HS-27A (cell line): ENCODE measurements at regions not wholly inside any gene's neighbourhood (a gene's known extent, or its start where the extent isn't known, plus 50 kb on each side); places are given as distances from the start of the nearest gene placed in this dataset.

Experiments
- DNase-seq: peaks from one replicate; pipeline ENCODE4 v3.0.0-alpha.2; 2012; ENCODE audit warnings: low read depth, missing footprints

DNA sequence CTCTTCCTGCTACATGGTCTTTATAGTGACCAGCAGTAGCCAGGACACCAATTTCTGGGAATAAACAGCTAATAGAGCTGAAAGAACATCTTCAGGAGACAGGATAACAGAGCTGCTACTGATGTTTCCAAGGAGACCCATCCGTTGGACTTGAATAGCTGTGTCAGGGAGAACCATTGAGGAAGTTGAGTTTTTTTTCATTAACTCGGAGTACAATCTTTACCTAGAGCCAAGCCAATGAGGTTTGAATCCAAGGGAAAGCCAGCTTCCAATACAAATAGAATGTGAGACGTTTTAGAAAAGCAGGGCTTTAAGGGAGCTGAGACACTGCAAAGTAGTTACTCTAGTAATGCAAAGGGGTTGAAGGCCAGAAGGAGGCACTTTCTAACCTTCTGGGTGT is 136.1 kb upstream of the FRMD6 start:
- no peak for DNase-seq

DNA sequence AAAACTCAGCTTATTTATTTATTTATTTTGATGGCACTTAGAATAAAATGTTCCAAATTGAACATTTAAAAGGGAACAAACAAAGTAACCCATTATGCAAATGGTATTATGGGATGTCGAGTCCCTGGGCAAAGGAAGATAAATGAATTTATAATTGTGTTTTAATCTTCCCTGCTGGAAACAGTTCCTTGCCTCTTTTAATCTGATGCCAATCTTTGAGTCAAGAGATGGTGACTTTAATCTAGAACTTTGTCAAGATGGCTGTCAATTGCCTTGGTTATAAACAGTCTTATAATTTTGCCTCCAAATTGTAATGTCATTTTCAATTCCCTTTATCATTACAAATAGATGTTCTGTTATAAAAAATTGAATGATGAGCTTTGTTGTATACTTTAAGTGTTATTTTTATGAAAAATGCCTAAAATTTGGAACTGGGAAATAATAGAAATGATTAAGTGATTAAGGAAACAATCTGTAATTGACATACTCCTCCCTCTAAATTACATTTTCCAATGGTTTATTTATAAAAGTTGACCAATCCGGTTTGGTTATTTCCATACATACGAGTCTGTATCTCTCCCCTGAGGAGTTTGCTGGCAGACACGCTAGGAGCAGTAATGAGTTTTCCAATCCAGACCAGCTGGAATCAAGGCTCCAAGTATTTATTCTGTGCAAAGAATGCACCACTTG is 134.9 kb upstream of the FRMD6 start:
- no peak for DNase-seq

DNA sequence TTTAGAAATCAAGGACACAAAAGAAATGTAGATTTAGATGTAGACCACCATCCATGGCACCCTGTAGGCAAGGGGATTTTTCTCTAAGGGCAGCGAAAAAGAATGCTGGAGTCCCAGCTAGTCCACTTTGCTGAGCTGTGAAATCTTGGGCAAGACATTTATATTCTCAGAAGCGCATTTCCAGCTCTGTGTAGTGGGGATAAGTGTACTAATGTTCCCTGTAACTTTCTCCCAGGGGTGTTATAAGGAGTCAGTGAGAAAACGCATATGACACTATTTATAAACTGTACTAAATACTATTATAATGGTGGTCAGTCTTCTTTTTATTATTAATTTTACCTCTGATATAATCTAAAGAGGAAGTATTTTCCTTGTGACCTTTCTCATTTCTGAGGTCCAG is 133.4 kb upstream of the FRMD6 start:
- DNase-seq: no peak

DNA sequence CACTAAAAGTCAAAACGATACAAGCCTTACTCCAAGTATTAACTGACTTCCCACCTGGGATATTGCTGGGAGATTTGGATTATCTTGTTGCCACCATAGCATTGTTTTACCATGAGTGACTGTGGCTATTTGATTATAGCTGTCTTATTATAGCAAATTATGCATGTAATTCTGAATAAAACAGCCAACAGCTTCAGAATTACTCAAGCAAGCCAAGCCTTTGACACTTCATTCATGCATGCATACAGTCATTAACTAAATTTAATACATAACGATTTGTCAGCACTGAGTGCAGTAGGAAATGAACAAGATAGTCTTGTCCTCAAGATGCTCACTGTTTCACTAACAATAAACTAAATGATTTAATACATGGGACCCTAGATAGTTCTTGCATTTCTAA is 133.0 kb upstream of the FRMD6 start:
- no peak for DNase-seq

DNA sequence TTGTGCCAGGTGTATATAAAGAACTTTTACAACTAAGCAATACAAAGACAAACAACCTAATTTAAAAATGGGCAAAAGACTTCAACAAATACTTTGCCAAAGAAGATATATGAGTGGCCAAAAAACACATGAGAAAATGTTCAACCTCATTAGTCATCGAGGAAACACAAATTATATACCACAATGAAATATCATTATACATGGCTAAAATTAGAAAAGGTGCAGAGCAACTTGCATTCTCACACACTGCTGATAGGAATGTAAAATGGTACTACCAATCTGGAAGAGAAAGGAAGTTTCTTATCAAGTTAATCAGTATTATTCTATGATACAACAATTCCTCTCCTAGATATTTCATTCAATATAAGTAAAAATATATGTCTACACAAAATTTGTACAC is 131.6 kb upstream of the FRMD6 start:
- DNase-seq: no peak

DNA sequence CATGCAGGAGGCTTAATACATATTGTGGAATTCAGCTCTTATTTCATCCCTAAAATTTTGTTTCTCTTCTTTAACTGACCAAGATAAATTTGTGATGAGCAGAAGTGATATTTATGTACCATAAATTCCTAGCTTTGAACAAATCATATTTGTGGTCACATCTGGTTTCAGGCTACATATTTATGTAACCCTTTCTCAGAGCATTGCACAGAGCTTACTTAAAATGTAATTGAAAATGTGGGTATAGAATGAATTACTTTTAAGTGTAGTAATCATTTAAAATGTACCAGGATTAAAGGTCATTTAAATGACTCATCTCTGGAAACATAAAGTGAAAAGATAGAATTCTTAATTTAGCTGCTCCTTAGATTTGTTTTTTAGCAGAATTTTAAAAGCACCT is 129.9 kb upstream of the FRMD6 start:
- peak; percentile 65 for DNase-seq

DNA sequence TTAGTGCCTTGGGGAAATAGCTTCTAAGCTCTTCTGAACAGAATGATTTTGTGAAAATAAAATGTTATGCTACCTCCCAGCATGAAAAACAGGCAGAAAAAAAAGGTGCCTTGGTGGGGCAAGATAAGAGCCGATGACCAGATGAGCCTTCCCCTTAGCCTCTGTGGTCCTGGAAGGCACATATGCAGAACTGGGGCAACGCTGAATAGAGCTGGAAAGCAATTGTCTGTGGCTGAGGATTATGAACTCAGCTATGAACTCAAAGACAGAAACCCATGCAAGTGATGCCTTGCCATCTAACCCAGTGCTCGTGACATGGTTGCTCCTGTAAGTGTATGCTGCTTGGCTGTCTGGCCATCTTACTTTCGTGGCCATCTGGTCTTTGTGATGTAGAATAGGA is 128.5 kb upstream of the FRMD6 start:
- DNase-seq: no peak

DNA sequence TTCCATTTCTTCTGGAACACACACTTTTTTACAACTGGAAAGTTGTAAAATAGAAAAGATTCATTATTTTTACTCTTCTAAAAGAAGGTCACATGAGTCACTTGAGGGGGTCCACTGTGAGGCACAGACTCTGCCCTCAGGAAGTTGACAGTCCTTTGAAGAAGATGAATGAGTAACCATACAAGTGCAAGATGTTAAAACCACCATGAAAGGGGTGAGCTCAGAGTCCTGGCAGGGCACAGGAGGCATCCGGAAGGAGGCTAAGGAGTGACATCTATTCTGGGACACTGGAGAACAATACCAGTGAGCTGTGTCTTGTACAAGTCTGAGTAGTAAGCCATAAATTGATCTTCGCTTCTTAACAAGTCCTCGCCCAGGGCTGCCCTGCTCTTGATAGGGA is 126.0 kb upstream of the FRMD6 start:
- no peak for DNase-seq

DNA sequence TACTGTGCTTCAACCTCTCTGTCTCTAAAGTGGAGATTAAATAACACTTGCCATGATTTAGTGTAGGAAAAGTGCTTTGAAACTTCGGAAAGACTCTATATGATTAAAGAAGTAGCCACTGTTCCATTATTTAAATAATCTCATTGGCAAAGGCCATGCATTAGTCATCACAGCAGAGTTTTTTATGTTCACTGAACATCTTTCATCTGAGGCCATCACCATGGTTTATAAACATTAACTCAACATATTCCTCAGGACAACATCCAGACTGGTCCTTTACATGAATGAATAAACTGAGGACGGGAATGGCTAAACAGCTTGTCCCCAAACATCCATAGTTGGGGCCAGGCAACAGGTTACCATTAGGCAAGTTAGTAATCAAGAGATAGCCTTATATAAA is 124.6 kb upstream of the FRMD6 start:
- DNase-seq: no peak

DNA sequence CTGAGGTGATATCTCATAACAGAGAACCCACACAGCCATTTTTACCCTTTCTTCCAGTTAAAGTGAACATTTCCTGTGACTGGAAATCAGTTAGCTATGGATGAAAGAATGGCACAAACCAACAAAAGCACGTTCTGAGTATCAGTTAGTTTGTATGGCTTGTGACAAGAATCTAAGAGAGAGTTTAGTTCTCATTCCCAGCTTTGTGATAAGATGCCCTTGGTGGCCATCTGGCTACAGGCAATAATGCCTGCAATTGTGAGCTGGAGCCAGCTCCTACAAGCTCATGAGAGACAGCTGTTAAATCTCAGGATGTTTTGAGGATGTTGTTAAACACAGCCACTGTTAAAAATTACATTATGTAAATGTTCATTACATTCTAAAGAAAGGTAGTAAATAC is 122.0 kb upstream of the FRMD6 start:
- DNase-seq: no peak

DNA sequence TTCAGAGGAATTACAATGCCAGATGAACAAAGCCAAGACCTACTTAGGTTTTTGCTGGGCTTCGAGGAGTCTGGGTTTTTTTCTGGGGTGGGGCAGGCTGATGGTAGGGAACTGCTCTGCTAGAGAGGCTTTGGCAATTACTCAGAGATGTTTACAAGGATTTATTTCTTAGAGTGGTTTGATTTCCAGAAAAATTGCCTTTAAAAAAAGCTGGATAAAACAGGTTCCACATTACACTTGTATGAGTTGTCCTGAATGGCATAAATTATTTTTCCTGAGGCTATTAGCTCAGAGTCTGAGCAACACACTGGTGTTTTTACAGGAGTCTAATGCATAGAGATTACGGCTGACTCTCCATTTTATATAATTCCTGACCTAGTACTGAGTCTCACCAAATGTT is 118.5 kb upstream of the FRMD6 start:
- DNase-seq: peak; percentile 66

DNA sequence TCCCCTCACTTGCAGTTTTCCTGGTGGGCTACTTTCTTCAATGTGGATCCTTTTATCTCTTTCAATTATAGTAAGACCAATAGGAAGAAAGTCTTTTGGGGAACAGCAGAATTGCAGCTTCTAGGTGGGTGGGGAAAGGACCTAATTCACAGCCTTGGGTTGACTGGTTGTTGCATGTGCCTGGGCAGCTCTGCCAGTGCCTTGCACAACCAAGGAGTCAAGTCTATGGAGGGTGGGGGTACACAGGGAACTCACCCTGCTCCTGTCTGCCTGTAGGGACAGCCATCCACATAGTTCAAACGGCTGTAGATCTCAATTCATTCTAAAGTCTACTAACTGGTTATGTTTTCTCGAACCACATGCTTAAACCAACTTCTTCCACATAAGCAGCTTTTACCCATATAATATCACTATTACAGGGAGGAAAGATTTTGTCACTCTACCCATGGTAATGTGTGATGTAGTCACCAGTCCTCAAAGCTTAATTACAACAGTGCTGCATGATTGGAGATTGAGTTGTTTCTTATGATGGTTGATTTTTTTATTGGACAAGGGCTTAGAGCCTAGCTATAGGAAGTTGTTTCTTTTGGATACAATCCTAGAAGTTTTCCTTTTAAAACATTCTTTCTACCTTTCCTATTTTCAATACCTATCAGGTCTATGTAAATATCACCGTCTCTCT is 117.7 kb upstream of the FRMD6 start:
- no peak for DNase-seq

DNA sequence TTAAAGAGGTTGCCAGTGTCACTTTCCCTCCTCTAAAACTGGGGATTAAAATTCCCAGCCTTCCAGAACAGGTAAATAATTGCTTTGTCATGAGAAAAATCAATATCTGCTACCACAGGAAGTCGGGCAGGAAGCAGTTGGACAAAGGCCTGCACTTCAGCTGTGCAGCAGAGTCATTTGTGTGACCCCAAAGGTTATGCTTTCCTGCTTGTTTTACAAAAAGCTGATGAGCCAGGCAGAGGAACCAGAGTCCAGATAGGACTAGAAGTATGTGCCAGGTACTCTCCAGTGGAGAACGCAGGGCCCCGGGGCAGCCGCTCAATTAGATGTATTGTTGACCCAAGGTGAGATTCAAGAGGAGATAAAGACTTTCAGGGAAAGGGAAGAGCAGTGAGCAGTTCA is 117.1 kb upstream of the FRMD6 start:
- no peak for DNase-seq

DNA sequence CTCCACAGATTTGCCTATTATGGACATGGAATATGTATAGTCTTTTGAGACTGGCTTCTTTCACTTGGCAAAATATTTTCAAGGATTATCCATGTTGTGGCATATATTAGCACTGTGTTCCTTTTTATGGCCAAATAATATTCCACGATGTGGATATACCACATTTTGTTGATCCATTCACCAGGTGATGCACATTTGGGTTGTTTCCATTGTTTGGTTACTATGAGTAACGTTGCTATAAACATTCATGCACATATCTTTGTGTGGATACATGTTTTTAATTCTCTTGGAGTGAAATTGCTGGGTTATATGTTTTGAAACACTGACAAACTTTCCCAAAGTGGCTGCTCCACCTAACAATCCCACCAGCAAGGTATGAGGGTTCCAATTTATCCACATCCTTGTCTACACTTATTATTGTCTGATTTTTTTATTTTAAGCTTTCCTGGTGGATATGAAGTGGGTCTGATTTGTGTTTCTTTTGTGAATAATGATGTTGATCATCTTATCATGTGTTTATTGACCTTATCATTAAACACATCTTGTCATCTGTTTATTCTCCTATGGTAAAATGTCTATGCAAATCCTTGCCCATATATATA is 116.2 kb upstream of the FRMD6 start:
- DNase-seq: no peak

DNA sequence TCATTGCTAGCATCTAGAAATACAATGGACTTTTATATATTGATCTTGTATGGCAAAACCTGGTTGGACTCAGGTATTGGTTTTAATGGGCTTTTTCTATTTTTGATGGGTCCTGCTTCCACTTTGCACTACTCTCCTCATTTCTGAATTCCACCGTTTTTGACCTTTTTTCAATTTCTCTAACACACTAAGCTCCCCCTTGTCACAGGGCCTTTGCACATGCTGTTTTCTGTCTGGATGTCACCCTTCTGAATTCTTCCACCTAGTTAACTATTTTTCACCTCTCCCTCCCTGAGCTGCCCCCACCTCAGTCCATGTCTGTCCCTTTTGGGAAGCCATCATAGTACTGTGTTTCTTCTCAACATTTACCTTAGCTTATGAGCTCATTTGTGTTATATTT is 112.7 kb upstream of the FRMD6 start:
- DNase-seq: no peak

DNA sequence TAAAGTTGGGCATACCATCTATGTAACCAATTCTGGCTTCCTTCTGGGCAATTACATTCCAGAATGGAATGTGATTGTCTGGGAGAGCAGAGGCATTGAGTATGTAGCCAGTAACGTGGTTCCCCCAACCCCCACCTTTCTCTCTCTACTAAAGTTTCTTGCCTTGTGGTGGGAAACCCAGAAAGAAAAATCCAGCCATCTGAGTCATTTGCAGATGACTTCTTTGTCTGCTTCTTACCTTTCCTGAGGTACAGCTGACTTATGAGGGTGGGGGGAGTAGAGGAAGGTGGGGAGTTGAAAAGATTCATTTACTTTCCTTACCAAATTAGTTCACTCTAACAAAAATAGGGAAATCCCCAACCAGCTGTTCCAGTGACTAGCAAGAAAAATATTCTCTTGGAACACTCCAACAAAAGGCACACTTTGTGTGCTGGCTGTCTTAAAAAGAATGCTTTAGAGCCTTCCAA is 112.1 kb upstream of the FRMD6 start:
- peak; percentile 93 for DNase-seq

DNA sequence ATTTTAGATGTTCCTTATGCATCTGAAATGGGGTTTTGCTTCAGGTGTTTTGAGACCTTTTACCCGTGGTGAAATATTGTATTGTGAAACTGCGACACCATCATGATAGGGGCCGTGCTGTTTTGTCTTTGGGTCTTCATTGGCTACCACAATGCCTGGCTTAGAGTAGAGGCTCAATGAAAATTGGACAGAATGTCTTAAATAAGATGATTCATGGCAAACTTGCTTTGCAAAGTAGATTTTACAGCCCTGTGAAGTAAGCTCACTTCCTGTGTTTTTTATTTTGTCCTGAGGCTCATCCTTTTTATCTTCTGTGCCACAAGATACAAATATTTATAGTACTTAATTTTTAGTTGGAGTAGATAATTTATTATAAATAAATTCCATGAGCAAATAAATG is 111.3 kb upstream of the FRMD6 start:
- no peak for DNase-seq

DNA sequence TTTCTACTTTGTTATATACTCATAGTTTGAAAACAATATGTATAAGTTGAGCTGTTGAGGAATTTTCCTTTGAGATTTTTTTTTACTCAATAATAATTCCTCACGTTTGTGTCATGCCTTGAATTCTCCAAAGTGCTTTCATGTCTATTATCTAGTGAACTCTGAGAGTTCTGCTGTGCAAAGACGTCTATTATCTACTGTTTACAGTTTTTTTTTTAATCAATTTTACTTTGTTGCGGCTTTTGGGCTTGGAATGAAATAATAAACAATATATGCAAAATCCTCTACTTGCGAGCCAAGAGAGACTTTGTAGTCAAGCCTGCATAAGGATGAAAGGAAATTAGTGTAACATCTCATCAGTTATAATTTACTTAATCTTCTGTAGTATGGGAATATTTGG is 107.2 kb upstream of the FRMD6 start:
- no peak for DNase-seq

DNA sequence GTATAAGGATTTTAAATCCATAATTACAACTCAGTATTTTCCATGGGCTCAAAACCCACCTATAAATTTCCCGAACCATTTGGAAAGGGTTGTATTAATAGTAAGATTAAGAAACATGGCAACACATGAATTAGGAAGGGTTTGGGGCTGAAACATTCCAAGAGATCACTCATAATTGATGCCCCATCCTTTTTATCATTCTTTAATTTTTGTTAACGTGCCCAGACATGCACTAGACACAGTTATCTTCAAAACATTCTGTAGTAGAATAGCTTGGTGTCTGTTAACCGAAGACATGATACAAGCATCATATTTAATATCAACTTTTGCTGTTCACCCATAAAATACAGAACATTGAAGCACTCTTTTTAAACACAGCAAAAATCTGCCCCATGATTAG is 106.8 kb upstream of the FRMD6 start:
- no peak for DNase-seq

DNA sequence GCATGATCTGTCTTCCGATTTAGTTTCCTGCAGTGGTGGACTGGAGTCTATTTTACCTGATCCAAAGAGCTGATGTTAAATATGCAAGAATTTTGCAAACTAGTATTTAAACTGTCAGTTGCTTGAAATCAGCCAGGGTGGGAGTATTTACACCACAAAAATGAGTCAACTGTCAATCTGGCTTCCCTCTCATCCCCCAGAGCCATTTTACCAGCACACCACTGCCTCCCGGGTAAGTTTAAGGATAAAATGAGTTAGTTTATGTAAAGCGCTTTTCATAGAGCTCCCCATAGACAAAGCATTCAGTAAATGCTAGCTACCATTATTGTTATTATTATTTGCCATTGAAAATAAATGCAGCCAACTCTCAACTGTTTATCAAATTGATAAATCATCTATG is 106.3 kb upstream of the FRMD6 start:
- DNase-seq: no peak

DNA sequence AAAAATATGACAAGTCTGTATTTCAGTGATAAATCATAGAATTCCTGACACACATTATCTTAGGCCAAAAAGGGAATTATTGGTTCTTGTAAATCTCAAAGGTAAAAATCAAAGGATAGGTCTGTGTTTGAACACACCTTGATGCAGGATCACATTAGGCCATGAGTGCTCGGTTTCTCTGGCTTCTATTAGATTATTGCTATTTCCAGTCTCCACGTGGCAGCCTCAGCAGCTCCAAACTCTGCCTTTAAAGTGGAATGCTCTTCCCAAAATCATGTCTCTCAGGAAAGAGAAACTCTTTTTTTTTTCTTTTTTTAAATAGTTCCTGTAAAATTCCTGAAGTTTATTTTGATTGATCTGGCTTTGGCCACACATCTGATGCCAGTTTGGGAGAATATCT is 105.6 kb upstream of the FRMD6 start:
- no peak for DNase-seq

DNA sequence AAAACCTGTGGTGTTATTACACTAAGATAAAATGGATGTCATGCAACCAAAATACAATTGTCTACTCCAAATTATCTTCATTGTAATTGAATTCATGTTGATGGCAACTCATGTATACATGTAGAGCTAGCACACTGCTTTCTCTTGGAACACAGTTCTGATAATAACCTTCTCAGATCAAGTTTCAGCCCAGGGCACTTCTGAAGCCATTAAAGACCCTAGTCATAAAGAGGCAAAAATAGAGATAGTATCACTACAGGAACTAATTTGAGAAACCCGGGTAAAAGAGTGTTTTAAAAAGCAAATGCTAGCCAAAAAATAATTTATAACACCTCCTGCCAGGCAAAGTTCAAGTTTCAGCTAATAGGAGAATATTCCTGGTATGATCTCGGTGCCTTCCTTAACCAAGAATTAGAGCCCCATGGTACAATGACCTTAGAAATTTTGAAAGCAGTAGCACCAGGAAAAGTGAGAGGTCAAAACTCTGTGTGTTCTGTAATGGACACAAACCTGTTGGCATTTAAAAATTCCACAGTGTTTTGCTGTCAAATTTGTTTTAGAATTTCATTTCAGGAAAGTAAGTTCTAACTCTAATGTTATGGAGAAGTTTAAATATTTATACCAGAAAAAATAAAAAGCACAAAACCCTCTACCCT is 105.0 kb upstream of the FRMD6 start:
- DNase-seq: no peak

DNA sequence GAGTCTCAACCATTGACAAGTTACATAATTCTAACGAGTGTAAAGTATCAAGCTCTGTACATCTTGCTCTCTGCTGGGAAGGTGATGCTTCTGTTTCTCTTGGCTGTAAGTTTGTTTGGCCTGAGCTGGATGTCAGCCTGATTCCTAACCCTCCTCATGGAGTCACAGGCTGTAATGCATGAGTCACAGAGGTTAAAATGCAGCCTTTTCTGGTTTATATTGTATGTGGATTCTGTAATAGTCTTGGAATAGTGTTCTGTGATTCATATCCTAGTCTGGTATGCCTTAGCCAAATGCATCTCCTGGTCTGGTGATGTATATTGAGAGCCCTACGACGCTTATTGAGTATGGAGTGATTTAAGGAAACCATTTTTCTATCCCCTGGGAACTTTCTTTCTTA is 104.5 kb upstream of the FRMD6 start:
- peak; percentile 97 for DNase-seq
